ENCODE measurements at regions not wholly inside any gene's neighbourhood (a gene's known extent, or its start where the extent isn't known, plus 50 kb on each side); places are given as distances from the start of the nearest gene placed in this dataset.
"Not testable (repeated sequence)": the region's sequence is repeated elsewhere in the genome, so short reads cannot be mapped to it uniquely, and the experiment has no call there.

DNA sequence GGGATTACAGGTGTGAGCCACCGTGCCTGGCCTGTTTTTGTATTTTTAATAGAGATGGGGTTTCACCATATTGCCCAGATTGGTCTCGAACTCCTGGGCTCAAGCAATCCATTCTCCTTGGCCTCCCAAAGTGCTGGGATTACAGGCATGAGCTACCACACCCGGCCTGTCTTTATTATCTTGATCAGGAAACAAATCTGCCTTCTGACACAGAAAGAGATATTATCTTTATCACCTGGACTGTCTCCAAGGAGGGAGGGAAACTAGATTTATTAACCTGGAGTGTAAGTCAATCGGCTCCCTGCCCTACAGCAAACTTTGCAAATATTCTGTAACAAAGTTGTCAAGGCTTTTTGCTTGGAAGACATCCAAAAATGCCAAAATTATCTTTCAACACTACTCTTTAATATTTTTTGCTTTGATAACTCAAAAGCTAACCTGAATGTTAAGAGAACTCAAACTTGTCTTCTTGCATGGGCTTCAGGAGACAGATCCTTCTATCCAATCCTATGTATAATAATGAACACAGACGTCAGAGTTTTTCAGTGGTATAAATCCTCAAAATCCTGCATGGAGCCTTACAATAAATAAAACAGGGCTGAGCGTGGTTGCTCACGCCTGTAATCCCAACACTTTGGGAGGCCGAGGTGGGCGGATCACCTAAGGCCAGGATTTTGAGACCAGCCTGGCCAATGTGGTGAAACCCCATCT, 85.0 kb upstream of the LOC128125822 start:
- ATAC-seq = no peak

GRCh38 chr6:63491119-63491518, 81.2 kb upstream of the LOC128125822 start:
- no peak for ATAC-seq

- no peak for ATAC-seq
These were observed 79.8 kb upstream of the LOC128125822 start for GRCh38 chr6:63492476-63492875.

GRCh38 chr6:63493557-63493956, 78.7 kb upstream of the LOC128125822 start:
- no peak for ATAC-seq

DNA sequence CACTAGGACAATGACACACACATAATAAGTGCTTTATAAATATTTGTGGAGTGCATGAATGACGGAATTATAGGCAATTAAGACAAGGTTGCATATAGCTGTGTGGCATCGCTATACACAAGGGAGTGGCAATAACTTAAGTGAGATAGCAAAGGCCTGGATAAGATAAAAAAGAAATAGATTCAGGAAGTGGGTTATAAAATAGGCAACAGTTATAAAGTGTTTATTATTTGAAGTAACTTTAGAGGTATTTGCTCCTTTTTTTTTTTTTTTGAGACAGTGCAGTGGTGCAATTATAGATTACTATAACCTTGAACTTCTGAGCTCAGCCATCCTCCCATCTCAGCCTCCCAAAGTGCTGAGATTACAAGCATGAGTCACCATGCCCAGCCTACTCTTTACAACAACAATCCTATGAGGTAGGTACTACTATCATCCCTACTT, 75.9 kb upstream of the LOC128125822 start:
- ATAC-seq = no peak

DNA sequence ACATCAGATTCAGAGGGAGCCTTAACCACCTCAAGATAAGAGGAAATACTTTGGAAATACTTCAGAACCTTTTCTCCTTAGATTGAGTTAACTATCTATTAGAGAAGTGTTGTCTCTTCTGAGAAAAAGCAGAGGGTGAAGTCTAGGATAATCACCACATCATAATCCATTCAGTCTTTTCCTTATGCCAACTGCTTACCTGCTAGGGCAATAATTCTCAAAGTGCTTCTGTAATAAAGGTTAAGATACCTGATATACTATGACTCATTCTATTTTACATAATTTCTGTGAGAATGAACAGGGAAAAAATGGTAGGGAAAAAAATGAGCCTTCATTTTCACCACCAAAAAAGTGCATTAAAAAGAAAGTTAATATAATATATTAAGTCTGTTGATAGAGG, 70.1 kb upstream of the LOC128125822 start:
- peak; percentile 62 for ATAC-seq

DNA sequence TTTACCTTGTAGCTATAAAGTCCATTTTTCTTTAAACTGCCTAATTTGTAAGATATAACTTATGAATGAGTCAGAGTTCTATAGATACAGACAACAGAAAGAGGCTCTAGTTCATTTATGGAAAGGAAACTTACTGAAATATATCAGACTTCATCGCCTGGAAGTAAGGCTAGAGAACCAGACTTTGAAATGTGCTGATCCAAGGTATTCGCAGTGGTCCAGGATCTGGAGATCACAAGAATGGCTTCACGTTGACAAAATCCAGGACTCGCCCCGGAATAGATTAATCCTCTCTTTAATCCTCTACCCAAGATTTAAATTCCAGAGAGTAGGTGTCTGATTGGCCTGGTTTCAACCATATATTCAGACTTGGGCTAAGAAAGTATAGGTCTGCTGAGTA, 69.1 kb upstream of the LOC128125822 start:
- ATAC-seq = no peak

DNA sequence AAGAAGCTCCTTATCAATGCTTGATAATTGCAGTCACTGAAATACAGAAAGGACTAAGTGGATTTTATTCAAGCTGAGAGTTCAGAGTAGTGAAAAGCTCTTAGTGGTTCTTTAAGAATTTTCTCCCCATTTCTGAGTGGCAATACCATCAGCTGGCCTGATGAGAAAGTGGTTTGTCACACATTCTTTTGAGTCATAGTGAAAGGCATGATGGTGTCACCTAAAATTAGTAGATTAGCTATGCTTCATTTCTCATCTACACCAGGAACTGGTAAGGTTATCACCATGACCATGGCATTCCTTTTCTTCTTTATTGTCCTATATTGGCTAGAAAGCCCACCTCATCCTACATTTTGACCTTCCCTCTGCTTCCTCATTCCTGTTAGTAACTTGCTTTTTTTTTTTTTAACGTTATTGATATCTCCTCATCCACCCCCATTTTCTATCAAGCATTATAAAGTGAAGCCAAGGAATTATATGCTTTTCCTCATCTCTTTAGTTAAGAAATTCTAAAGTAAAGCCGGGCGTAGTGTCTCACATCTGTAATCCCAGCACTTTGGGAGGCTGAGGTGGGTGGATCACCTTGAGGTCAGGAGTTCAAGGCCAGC, 67.4 kb upstream of the LOC128125822 start:
- ATAC-seq = peak; percentile 74

DNA sequence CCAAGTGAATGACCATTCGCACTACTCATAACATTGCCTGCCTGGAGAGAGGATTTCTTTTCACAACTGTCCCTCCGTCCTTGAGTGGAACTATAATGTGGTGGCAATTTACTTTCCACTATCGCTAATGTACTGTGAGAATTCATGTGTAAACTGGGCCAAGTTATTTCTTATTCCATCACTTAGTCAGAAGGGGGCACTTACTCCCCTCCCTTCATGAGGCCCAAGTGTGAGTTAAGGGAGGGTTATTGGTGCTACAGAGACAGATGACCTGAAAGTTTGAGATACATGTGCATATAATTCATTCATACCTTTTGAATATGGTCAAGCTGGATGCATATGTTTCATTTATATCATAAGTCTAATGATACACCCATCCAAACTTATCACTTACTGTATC, 65.2 kb upstream of the LOC128125822 start:
- no peak for ATAC-seq

- peak; percentile 89 for ATAC-seq
These were observed 62.5 kb upstream of the LOC128125822 start for GRCh38 chr6:63509652-63510352.

DNA sequence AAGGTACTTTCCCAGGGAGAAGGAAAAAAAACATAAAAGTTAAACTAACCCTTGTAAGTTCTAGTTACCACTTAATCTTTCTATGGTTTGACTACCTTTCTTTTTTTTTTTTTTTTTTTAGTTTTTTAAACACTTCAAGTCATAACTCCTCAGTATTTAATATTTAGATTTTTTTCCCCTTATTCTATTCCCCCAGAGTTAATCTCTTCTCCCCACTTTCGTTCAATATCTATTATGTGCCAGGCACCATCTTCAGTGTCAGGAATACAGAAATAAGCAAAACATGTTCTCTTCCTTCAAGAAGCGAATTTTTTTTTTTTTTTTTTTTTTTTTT, 62.0 kb upstream of the LOC128125822 start:
- no peak for ATAC-seq

DNA sequence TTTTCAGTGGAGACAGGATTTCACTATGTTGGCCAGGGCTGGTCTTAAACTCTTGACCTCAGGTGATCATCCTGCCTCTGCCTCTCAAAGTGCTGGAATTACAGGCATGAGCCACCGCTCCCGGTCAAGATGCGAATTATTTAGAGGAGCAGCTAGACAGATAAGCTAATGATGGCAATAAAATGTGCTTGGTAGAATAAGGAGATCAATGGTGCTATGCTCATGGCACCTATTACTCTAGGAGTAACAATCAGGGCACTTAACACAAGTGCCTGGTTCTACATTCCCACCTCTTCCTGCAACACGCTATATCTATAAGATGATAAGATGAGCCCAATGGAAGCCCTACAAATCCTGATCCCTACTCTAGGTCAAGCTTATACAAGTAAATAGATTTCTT, 61.4 kb upstream of the LOC128125822 start:
- ATAC-seq = peak; percentile 10

GRCh38 chr6:63514488-63515173, 57.6 kb upstream of the LOC128125822 start:
- ATAC-seq = no peak

DNA sequence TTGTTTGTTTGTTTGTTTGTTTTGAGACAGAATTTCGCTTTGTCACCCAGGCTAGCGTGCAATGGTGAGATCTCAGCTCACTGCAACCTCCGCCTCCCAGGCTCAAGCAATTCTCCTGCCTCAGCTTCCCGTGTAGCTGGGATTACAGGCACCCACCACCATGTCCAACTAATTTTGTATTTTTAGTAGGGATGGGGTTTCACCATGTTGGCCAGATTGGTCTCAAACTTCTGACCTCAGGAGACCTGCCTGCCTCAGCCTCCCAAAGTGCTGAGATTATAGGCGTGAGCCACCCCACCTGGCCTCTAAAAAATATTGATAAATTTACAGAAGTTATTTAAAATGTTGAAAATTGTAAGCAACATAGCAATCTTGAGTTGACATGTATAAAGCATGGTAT, 57.1 kb upstream of the LOC128125822 start:
- ATAC-seq = not testable (repeated sequence)

DNA sequence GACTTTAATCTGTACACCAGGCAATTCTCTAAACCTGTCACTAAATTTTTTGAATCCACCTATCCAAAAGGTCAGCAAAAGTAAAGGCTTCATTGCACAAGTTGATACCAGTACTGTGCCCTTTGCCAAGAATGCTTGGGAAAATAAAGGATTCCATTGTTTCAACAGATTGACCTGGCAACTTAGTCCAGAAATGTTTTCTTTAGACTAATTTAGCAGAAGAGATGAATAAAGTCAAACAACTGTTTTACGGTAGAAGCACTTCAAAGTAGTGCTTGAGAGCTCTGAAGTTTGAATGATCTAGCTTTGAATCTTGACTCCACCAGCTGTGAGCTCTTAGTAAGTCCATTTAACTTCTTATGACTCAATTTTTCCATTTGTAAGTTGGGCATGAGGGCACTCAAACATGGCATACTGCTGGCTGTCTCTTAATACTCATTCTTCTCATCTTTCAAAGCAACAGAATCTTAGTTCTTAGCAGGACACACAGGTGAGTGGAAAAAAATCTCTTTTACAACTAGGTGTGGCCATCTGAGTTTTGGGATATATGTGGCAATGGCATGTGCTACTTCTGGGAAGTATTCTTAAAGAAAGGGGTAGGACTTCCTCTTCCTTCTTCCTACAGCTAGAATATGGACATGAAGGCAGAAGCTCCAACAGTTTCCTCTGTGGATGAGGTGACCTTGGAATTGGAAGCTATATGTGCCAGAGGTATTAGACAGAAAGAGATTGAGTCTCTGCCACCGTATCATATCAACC, 55.9 kb upstream of the LOC128125822 start:
- ATAC-seq = peak; percentile 35

GRCh38 chr6:63517221-63517620, 55.1 kb upstream of the LOC128125822 start:
- ATAC-seq = no peak

DNA sequence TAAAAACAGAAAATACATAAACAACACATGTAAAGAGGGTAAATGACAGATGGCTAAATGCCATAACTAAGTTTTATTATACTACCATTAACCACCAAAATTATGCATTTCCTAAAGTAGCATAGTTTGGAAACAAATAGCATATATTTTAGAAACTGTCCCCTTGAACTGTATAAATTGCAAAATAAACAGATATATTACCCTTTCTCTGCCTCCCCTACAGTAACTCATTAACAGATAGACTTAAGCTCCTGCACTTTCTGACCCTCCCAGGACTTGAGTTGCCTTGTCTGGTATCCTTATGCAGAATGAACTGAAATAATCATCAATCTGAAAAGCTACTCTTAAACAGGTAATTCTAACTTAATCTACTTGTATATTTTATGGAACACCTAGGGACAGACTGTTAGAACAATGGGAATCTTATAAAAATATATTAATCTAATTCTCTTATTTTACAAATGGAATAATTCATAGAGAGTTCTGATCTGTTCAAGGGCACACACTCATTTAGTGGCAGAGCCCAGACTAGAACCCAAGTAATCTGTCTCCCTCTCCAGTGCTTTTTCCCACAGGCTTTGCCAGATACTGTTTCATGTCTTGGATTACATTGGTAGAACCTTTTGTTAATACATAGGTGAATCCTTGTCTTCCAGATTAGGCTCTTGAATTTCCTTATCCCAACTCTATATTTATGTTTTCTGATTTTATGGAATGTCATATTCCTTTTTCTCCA, 50.6 kb upstream of the LOC128125822 start:
- no peak for ATAC-seq

All from esophagus mucosa (tissue), 1 donor.